ENCODE measurements at regions not wholly inside any gene's neighbourhood (a gene's known extent, or its start where the extent isn't known, plus 50 kb on each side); places are given as distances from the start of the nearest gene placed in this dataset.
"Not testable (repeated sequence)": the region's sequence is repeated elsewhere in the genome, so short reads cannot be mapped to it uniquely, and the experiment has no call there.

GRCh38 chr2:156778916-156779315 lies 342.7 kb downstream of the GPD2 start:
- no peaks in the 10 kb centered on the region for H3K9me2 ChIP-seq (replicated peaks; ENCODE audit: control insufficient read depth, low read length)
- H3K4me3 ChIP-seq (ENCODE audit: low read length): no peak overlapping the region
- no peaks in the 10 kb centered on the region for H3K9me3 ChIP-seq (ENCODE audit: control insufficient read depth, insufficient read depth, low read length)
- no peaks in the 10 kb centered on the region for H3F3A ChIP-seq (ENCODE audit: control insufficient read depth, insufficient read depth)
- no peak overlapping the region for H3K4me2 ChIP-seq (ENCODE audit: low read length)
- H3K4me1 ChIP-seq (ENCODE audit: control insufficient read depth, low read length): no peaks in the 10 kb centered on the region
- H3K27ac ChIP-seq (ENCODE audit: low read depth, low read length): no peak overlapping the region
- H4K20me1 ChIP-seq (ENCODE audit: control insufficient read depth, insufficient read depth, low read depth, low read length): no peaks in the 10 kb centered on the region
- H3K79me2 ChIP-seq (ENCODE audit: control insufficient read depth, low read length): no peaks in the 10 kb centered on the region
- H3K36me3 ChIP-seq (ENCODE audit: control insufficient read depth, low read length): no peaks in the 10 kb centered on the region
- H3K27me3 ChIP-seq (ENCODE audit: control insufficient read depth, low read length): no peaks in the 10 kb centered on the region
- TF ChIP-seq CTCF (IDR thresholded peaks at IDR 0.05; ENCODE audit: low read depth, low read length, poor library complexity, severe bottlenecking): no peak
- no peak for TF ChIP-seq EZH2phosphoT487 (IDR thresholded peaks at IDR 0.05; ENCODE audit: borderline replicate concordance, low read length)

GRCh38 chr2:156779416-156780120 lies 343.4 kb downstream of the GPD2 start:
- Histone ChIP-seq H3F3A (ENCODE audit: control insufficient read depth, insufficient read depth) (no peaks in the 10 kb centered on the region), H3K79me2 (ENCODE audit: control insufficient read depth, low read length) (no peaks in the 10 kb centered on the region), H3K4me1 (ENCODE audit: control insufficient read depth, low read length) (no peaks in the 10 kb centered on the region), H3K4me2 (ENCODE audit: low read length) (no peak overlapping the region), H3K9me3 (ENCODE audit: control insufficient read depth, insufficient read depth, low read length) (no peaks in the 10 kb centered on the region), H3K4me3 (ENCODE audit: low read length) (no peak overlapping the region), H4K20me1 (ENCODE audit: control insufficient read depth, insufficient read depth, low read depth, low read length) (no peaks in the 10 kb centered on the region), H3K36me3 (ENCODE audit: control insufficient read depth, low read length) (no peaks in the 10 kb centered on the region), H3K27me3 (ENCODE audit: control insufficient read depth, low read length) (no peaks in the 10 kb centered on the region), H3K27ac (ENCODE audit: low read depth, low read length) (no peak overlapping the region), H3K9me2 (replicated peaks; ENCODE audit: control insufficient read depth, low read length) (no peaks in the 10 kb centered on the region)
- TF ChIP-seq EZH2phosphoT487 (IDR thresholded peaks at IDR 0.05; ENCODE audit: borderline replicate concordance, low read length) (no peak), CTCF (IDR thresholded peaks at IDR 0.05; ENCODE audit: low read depth, low read length, poor library complexity, severe bottlenecking) (no peak)

- H3K4me3 ChIP-seq (ENCODE audit: low read length); H3K27ac ChIP-seq (ENCODE audit: low read depth, low read length); H4K20me1 ChIP-seq (ENCODE audit: control insufficient read depth, insufficient read depth, low read depth, low read length); H3K27me3 ChIP-seq (ENCODE audit: control insufficient read depth, low read length); H3F3A ChIP-seq (ENCODE audit: control insufficient read depth, insufficient read depth); H3K36me3 ChIP-seq (ENCODE audit: control insufficient read depth, low read length); H3K79me2 ChIP-seq (ENCODE audit: control insufficient read depth, low read length); H3K9me3 ChIP-seq (ENCODE audit: control insufficient read depth, insufficient read depth, low read length); H3K4me2 ChIP-seq (ENCODE audit: low read length); H3K9me2 ChIP-seq (replicated peaks; ENCODE audit: control insufficient read depth, low read length); H3K4me1 ChIP-seq (ENCODE audit: control insufficient read depth, low read length): not testable (repeated sequence)
These were observed 345.5 kb downstream of the GPD2 start for GRCh38 chr2:156781677-156782076.

GRCh38 chr2:156784020-156784701 lies 348.0 kb downstream of the GPD2 start:
- Histone ChIP-seq H3K27me3 (ENCODE audit: control insufficient read depth, low read length) (no peaks in the 10 kb centered on the region), H4K20me1 (ENCODE audit: control insufficient read depth, insufficient read depth, low read depth, low read length) (no peaks in the 10 kb centered on the region), H3K79me2 (ENCODE audit: control insufficient read depth, low read length) (no peaks in the 10 kb centered on the region), H3K4me3 (ENCODE audit: low read length) (no peak overlapping the region), H3F3A (ENCODE audit: control insufficient read depth, insufficient read depth) (no peaks in the 10 kb centered on the region), H3K4me2 (ENCODE audit: low read length) (no peak overlapping the region), H3K27ac (ENCODE audit: low read depth, low read length) (no peak overlapping the region), H3K9me2 (replicated peaks; ENCODE audit: control insufficient read depth, low read length) (no peaks in the 10 kb centered on the region), H3K9me3 (ENCODE audit: control insufficient read depth, insufficient read depth, low read length) (no peaks in the 10 kb centered on the region), H3K36me3 (ENCODE audit: control insufficient read depth, low read length) (no peaks in the 10 kb centered on the region), H3K4me1 (ENCODE audit: control insufficient read depth, low read length) (no peaks in the 10 kb centered on the region)
- TF ChIP-seq CTCF (IDR thresholded peaks at IDR 0.05; ENCODE audit: low read depth, low read length, poor library complexity, severe bottlenecking) (no peak), EZH2phosphoT487 (IDR thresholded peaks at IDR 0.05; ENCODE audit: borderline replicate concordance, low read length) (no peak)

All from DOHH2 (cell line).